HCT116 (cell line): ENCODE measurements at regions not wholly inside any gene's neighbourhood (a gene's known extent, or its start where the extent isn't known, plus 50 kb on each side); places are given as distances from the start of the nearest gene placed in this dataset.

Experiments used
- ATAC-seq: fragments of 200-7000 bp; cut with Tn5 transposase; 2 replicates; pipeline ENCODE4 v1.9.1; 2020; ENCODE audit warnings: mild to moderate bottlenecking, moderate library complexity
- BruUV-seq: library from RNA; stranded (reverse); fragments of 400-500 nt; replicated peaks from 2 replicates; lab custom pipeline; 2021; lab: Mats Ljungman, UMichigan
- CTCF ChIA-PET: fragments of 300-600 bp; sonication (Branson Sonifier 250); formaldehyde crosslinking; loops from one replicate; lab custom pipeline; 2021; ENCODE audit warnings: antibody characterized with exemption; lab: Charles Lee
- POLR2A ChIA-PET: fragments of 300-600, 350-600 bp; sonication (Branson Sonifier 250); formaldehyde crosslinking; loops from one replicate; lab custom pipeline; 2021; ENCODE audit warnings: antibody characterized with exemption; lab: Charles Lee
- RAD21 ChIA-PET, 2 experiments: fragments of 300-600 bp; sonication (Branson Sonifier 250); formaldehyde crosslinking; loops; one replicate each; lab custom pipeline; 2023; ENCODE audit warnings: low total read pairs in 2 of 2; ENCODE audit not compliant: uncharacterized antibody in 2 of 2, unreplicated experiment in 2 of 2, low non-redundant PET in 1 of 2; lab: Charles Lee
- DNase-seq: peaks from one replicate; pipeline ENCODE4 v3.0.0-alpha.2; 2010; ENCODE audit warnings: low read depth, low spot score
- H2AFZ ChIP-seq: fragments of 200-600 bp; shearing (Covaris generic), sonication (generic); 2 replicates; pipeline ENCODE4 v1.6.1; 2017; ENCODE audit warnings: low read depth, mixed run types, mixed read lengths, antibody characterized with exemption, low read length; ENCODE audit not compliant: poor library complexity, severe bottlenecking
- H3K27ac ChIP-seq: 2 replicates; pipeline ENCODE4 v1.5.1; 2012; ENCODE audit warnings: low read depth, low read length
- H3K27me3 ChIP-seq: fragments of 200-600 bp; sonication (generic); 2 replicates; pipeline ENCODE4 v1.6.1; 2016; ENCODE audit warnings: mixed run types, low read length, mixed read lengths; ENCODE audit not compliant: insufficient read depth
- H3K36me3 ChIP-seq, 2 experiments: fragments of 200-500 bp in 1 of 2; fragments of 200-600 bp in 1 of 2; sonication (Bioruptor generic) in 1 of 2; sonication (generic) in 1 of 2; 2 replicates each; pipeline versions ENCODE4 v1.5.1 to v1.6.1; 2014 to 2016; ENCODE audit warnings: low read length in 2 of 2, inconsistent platforms in 1 of 2, mixed read lengths in 1 of 2, mixed run types in 1 of 2; ENCODE audit not compliant: insufficient read depth in 2 of 2, control insufficient read depth in 1 of 2
- H3K4me1 ChIP-seq, 2 experiments: fragments of 200-600 bp in 1 of 2; sonication (generic) in 1 of 2; 2 replicates each; pipeline versions ENCODE4 v1.5.1 to v1.6.1; 2012 to 2017; ENCODE audit warnings: low read length in 2 of 2, inconsistent platforms in 1 of 2, mild to moderate bottlenecking in 1 of 2, mixed read lengths in 1 of 2, mixed run types in 1 of 2, moderate library complexity in 1 of 2; ENCODE audit not compliant: insufficient read depth in 2 of 2, control insufficient read depth in 1 of 2
- H3K4me2 ChIP-seq: fragments of 200-600 bp; sonication (generic); 2 replicates; pipeline ENCODE4 v1.6.1; 2017; ENCODE audit warnings: mixed run types, low read length, mixed read lengths
- H3K4me3 ChIP-seq, 2 experiments: fragments of 200-600 bp in 1 of 2; sonication (generic) in 1 of 2; replicated peaks in 1 of 2; 2 replicates each; pipeline ENCODE4 v1.5.1; 2011 to 2016; ENCODE audit warnings: low read length in 2 of 2, control low read depth in 1 of 2, low read depth in 1 of 2, mild to moderate bottlenecking in 1 of 2, mixed read lengths in 1 of 2, mixed run types in 1 of 2
- H3K79me2 ChIP-seq: fragments of 200-600 bp; sonication (generic); 2 replicates; pipeline ENCODE4 v1.6.1; 2017; ENCODE audit warnings: mild to moderate bottlenecking, mixed run types, low read length, moderate library complexity, mixed read lengths; ENCODE audit not compliant: insufficient read depth
- H3K9ac ChIP-seq: fragments of 200-600 bp; sonication (generic); 2 replicates; pipeline ENCODE4 v1.6.1; 2016; ENCODE audit warnings: low read length, mixed read lengths
- H3K9me2 ChIP-seq: fragments of 200-600 bp; sonication (generic), shearing (Covaris generic); 2 replicates; pipeline ENCODE4 v1.6.1; 2017; ENCODE audit warnings: mixed run types, mild to moderate bottlenecking, moderate library complexity; ENCODE audit not compliant: insufficient read depth
- H3K9me3 ChIP-seq, 2 experiments: fragments of 200-500 bp in 1 of 2; fragments of 200-600 bp in 1 of 2; sonication (Bioruptor generic) in 1 of 2; sonication (generic) in 1 of 2; 2 replicates each; pipeline ENCODE4 v1.6.1; 2014 to 2017; ENCODE audit warnings: low read length in 2 of 2, mixed read lengths in 2 of 2, inconsistent platforms in 1 of 2, low read depth in 1 of 2, mild to moderate bottlenecking in 1 of 2, mixed run types in 1 of 2, moderate library complexity in 1 of 2; ENCODE audit not compliant: control insufficient read depth in 1 of 2, insufficient read depth in 1 of 2
- H4K20me1 ChIP-seq: fragments of 200-600 bp; sonication (generic), shearing (Covaris generic); 2 replicates; pipeline ENCODE4 v1.6.1; 2017; ENCODE audit warnings: mixed run types, mild to moderate bottlenecking, moderate library complexity; ENCODE audit not compliant: insufficient read depth
- ATF3 ChIP-seq: IDR thresholded peaks from 2 replicates; pipeline ENCODE4 v1.6.1; 2012
- CBX3 ChIP-seq: IDR thresholded peaks from 2 replicates; pipeline ENCODE4 v1.6.1; 2012; ENCODE audit warnings: low read depth
- CEBPB ChIP-seq: IDR thresholded peaks from 2 replicates; pipeline ENCODE4 v1.6.1; 2012; ENCODE audit warnings: low read depth
- CTCF ChIP-seq, 3 experiments: fragments of 200-600 bp in 1 of 3; sonication (generic) in 1 of 3; IDR thresholded peaks in 2 of 3; conservative IDR thresholded peaks in 1 of 3; 2 replicates each; pipeline ENCODE4 v1.5.1; 2012 to 2017; ENCODE audit warnings: low read depth in 2 of 3, low read length in 2 of 3, antibody characterized with exemption in 1 of 3, borderline replicate concordance in 1 of 3, control low read depth in 1 of 3, mild to moderate bottlenecking in 1 of 3, mixed read lengths in 1 of 3, mixed run types in 1 of 3, moderate library complexity in 1 of 3; ENCODE audit not compliant: insufficient read depth in 1 of 3
- ELF1 ChIP-seq: IDR thresholded peaks from 2 replicates; pipeline ENCODE4 v1.6.1; 2012; ENCODE audit warnings: low read depth, borderline replicate concordance
- EZH2 ChIP-seq: fragments of 200-600 bp; sonication (generic); IDR thresholded peaks from 2 replicates; pipeline ENCODE4 v1.6.1; 2017; ENCODE audit warnings: antibody characterized with exemption, mixed run types
- EZH2phosphoT487 ChIP-seq: fragments of 200-600 bp; IDR thresholded peaks from 2 replicates; pipeline ENCODE4 v1.6.1; 2018; ENCODE audit warnings: antibody characterized with exemption, borderline replicate concordance
- FOSL1 ChIP-seq: IDR thresholded peaks from 2 replicates; pipeline ENCODE4 v1.6.1; 2012; ENCODE audit warnings: low read depth
- JUND ChIP-seq: IDR thresholded peaks from 2 replicates; pipeline ENCODE4 v1.6.1; 2012
- MAX ChIP-seq: IDR thresholded peaks from 2 replicates; pipeline ENCODE4 v1.6.1; 2012
- POLR2AphosphoS5 ChIP-seq: IDR thresholded peaks from 2 replicates; pipeline ENCODE4 v1.6.1; 2011; ENCODE audit warnings: mild to moderate bottlenecking, low read depth, low read length, moderate library complexity
- RAD21 ChIP-seq: IDR thresholded peaks from 2 replicates; pipeline ENCODE4 v1.6.1; 2012; ENCODE audit warnings: low read depth, mild to moderate bottlenecking
- REST ChIP-seq: IDR thresholded peaks from 2 replicates; pipeline ENCODE4 v1.6.1; 2012; ENCODE audit warnings: low read depth
- SIN3A ChIP-seq: IDR thresholded peaks from 2 replicates; pipeline ENCODE4 v1.6.1; 2012; ENCODE audit warnings: low read depth
- SP1 ChIP-seq: IDR thresholded peaks from 2 replicates; pipeline ENCODE4 v1.6.1; 2012; ENCODE audit warnings: low read depth
- SRF ChIP-seq: IDR thresholded peaks from 2 replicates; pipeline ENCODE4 v1.6.1; 2012; ENCODE audit warnings: low read depth
- YY1 ChIP-seq: IDR thresholded peaks from 2 replicates; pipeline ENCODE4 v1.6.1; 2011; ENCODE audit warnings: low read length, low read depth, moderate library complexity, mild to moderate bottlenecking; ENCODE audit not compliant: insufficient replicate concordance; ENCODE audit errors: extremely low read depth
- ZBTB33 ChIP-seq: IDR thresholded peaks from 2 replicates; pipeline ENCODE4 v1.6.1; 2011; ENCODE audit warnings: mild to moderate bottlenecking, low read length, moderate library complexity; ENCODE audit not compliant: insufficient replicate concordance; ENCODE audit errors: extremely low read depth
- intact Hi-C: fragments of 100-400 bp; cut with micrococcal nuclease; formaldehyde crosslinking; loops from 2 replicates; pipeline ENCODE4 v1.10.0; 2022

- no TSS peak for BruUV-seq
Measured at GRCh38 chr12:107344035-107344808, 250.9 kb upstream of the CRY1 start.

More at GRCh38 chr12:107344035-107344808, 250.9 kb upstream of the CRY1 start:
- H3K79me2 ChIP-seq, result no peaks in the 10 kb centered on the region
- no peaks in the 10 kb centered on the region for H3K27me3 ChIP-seq
- ChIA-PET CTCF (no interaction called here), RAD21 (no interaction called here), POLR2A (no interaction called here)
- peak overlapping the region; percentile 36; the same call in 1 of the 2 replicates for H3K27ac ChIP-seq
- no peaks in the 10 kb centered on the region for H3K9me3 ChIP-seq
- DNase-seq (peak; percentile 84), ATAC-seq (peak; percentile 68)
- peak overlapping the region in 1 of 2 experiments; percentile 25; a peak in 2 of 4 replicates for H3K4me3 ChIP-seq
- no peaks in the 10 kb centered on the region for H3K9me2 ChIP-seq
- peaks cover 38 to 70% of the 10 kb centered on the region in 2 experiments for H3K4me1 ChIP-seq
- H3K9ac ChIP-seq, result peak overlapping the region; percentile 38
- no peak overlapping the region for H2AFZ ChIP-seq
- peak overlapping the region; percentile 61 for H3K4me2 ChIP-seq
- no peaks in the 10 kb centered on the region for H4K20me1 ChIP-seq
- H3K36me3 ChIP-seq, result no peaks in the 10 kb centered on the region
- TF ChIP-seq MAX, result peak; percentile 94
- peak; percentile 42; the same call in 1 of the 2 replicates for TF ChIP-seq POLR2AphosphoS5
- peak; percentile 64 for TF ChIP-seq SRF
- TF ChIP-seq JUND, result peak; percentile 88
- TF ChIP-seq REST, result no peak
- TF ChIP-seq ATF3, result peak; percentile 42; the same call in 1 of the 2 replicates
- no peak for TF ChIP-seq ZBTB33
- TF ChIP-seq RAD21, result 0 out of 2 replicates have a peak, but pooled peaks have one; percentile 11
- TF ChIP-seq EZH2phosphoT487, result no peak
- TF ChIP-seq SIN3A, result peak; percentile 81
- peak; percentile 61 for TF ChIP-seq YY1
- TF ChIP-seq SP1, result peak; percentile 91
- TF ChIP-seq CTCF (IDR thresholded peaks at IDR 0.05 in 2 of 3, conservative IDR thresholded peaks at IDR 0.05 in 1 of 3; ENCODE audit: borderline replicate concordance in 1 of 3, insufficient read depth in 1 of 3, low read depth in 2 of 3, low read length in 2 of 3), result no peak
- TF ChIP-seq ELF1, result no peak
- no peak for TF ChIP-seq EZH2
- TF ChIP-seq FOSL1, result peak; percentile 84
- peak; percentile 72 for TF ChIP-seq CEBPB
- peak; percentile 97 for TF ChIP-seq CBX3
- intact Hi-C loops, result no loop called here
